GM23338 (cell line): ENCODE measurements at regions not wholly inside any gene's neighbourhood (a gene's known extent, or its start where the extent isn't known, plus 50 kb on each side); places are given as distances from the start of the nearest gene placed in this dataset.

Experiments used
- ATAC-seq: fragments of 200-7000 bp; cut with Tn5 transposase; 3 replicates; pipeline ENCODE4 v1.9.1; 2020
- DNase-seq: peaks from one replicate; pipeline ENCODE4 v3.0.0-alpha.2; 2015; ENCODE audit warnings: low spot score
- H2AFZ ChIP-seq: fragments of 200-600 bp; sonication (generic); 2 replicates; pipeline ENCODE4 v1.8.0; 2016; ENCODE audit warnings: antibody characterized with exemption, mild to moderate bottlenecking, moderate library complexity
- H3F3A ChIP-seq: fragments of 200-600 bp; sonication (generic); replicated peaks from 2 replicates; pipeline ENCODE4 v1.8.0; 2017; ENCODE audit warnings: antibody characterized with exemption, mixed run types, low read depth
- H3K27ac ChIP-seq: fragments of 200-600 bp; sonication (generic); 2 replicates; pipeline ENCODE4 v1.6.1; 2016; ENCODE audit warnings: low read depth
- H3K27me3 ChIP-seq: fragments of 200-600 bp; sonication (generic); 2 replicates; pipeline ENCODE4 v1.8.0; 2016; ENCODE audit warnings: mild to moderate bottlenecking, mixed run types, moderate library complexity; ENCODE audit not compliant: insufficient read depth
- H3K36me3 ChIP-seq: fragments of 200-600 bp; sonication (generic); 2 replicates; pipeline ENCODE4 v1.8.0; 2016; ENCODE audit warnings: mild to moderate bottlenecking; ENCODE audit not compliant: insufficient read depth
- H3K4me1 ChIP-seq: fragments of 200-600 bp; sonication (generic); 2 replicates; pipeline ENCODE4 v1.8.0; 2016; ENCODE audit warnings: mild to moderate bottlenecking, moderate library complexity; ENCODE audit not compliant: insufficient read depth
- H3K4me2 ChIP-seq: fragments of 200-600 bp; sonication (generic); 2 replicates; pipeline ENCODE4 v1.7.1; 2017; ENCODE audit warnings: mixed run types
- H3K4me3 ChIP-seq: fragments of 200-600 bp; sonication (generic); 2 replicates; pipeline ENCODE4 v1.6.1; 2016; ENCODE audit warnings: mixed run types
- H3K79me2 ChIP-seq: fragments of 200-600 bp; sonication (generic); replicated peaks from 2 replicates; pipeline ENCODE4 v1.8.0; 2017; ENCODE audit warnings: mild to moderate bottlenecking; ENCODE audit not compliant: insufficient read depth
- H3K9me2 ChIP-seq: fragments of 200-600 bp; sonication (generic); 2 replicates; pipeline ENCODE4 v1.8.0; 2017; ENCODE audit not compliant: insufficient read depth
- H4K20me1 ChIP-seq: fragments of 200-600 bp; sonication (generic); replicated peaks from 2 replicates; pipeline ENCODE4 v1.8.0; 2017; ENCODE audit warnings: mild to moderate bottlenecking; ENCODE audit not compliant: insufficient read depth
- H3K27ac Mint-ChIP-seq: 2 replicates; pipeline ENCODE4 v1.8.0; 2020; ENCODE audit warnings: inconsistent platforms, mild to moderate bottlenecking, moderate library complexity, mixed read lengths
- H3K27me3 Mint-ChIP-seq: 3 replicates; pipeline ENCODE4 v1.8.0; 2022; ENCODE audit warnings: low read depth, mild to moderate bottlenecking, moderate library complexity, mixed read lengths, inconsistent platforms; ENCODE audit not compliant: insufficient read depth, poor library complexity
- H3K36me3 Mint-ChIP-seq: 3 replicates; pipeline ENCODE4 v1.8.0; 2021; ENCODE audit warnings: low read depth, mild to moderate bottlenecking, inconsistent platforms, moderate library complexity, mixed read lengths
- H3K4me1 Mint-ChIP-seq: 3 replicates; pipeline ENCODE4 v1.8.0; 2020; ENCODE audit warnings: mild to moderate bottlenecking, inconsistent platforms, mixed read lengths
- H3K4me3 Mint-ChIP-seq: 3 replicates; pipeline ENCODE4 v1.8.0; 2021; ENCODE audit warnings: moderate library complexity, mild to moderate bottlenecking, inconsistent platforms, mixed read lengths
- H3K9me3 Mint-ChIP-seq: 3 replicates; pipeline ENCODE4 v1.8.0; 2020; ENCODE audit warnings: moderate library complexity, mild to moderate bottlenecking, inconsistent platforms, mixed read lengths
- CREB1 ChIP-seq: fragments of 250-450 bp; sonication (Bioruptor Pico); IDR thresholded peaks from 2 replicates; pipeline ENCODE4 v1.5.0; 2020; ENCODE audit warnings: low read depth, mild to moderate bottlenecking, moderate library complexity
- EZH2 ChIP-seq: fragments of 200-600 bp; sonication (generic); IDR thresholded peaks from one replicate; pipeline ENCODE4 v1.8.0; 2017; ENCODE audit warnings: antibody characterized with exemption, mild to moderate bottlenecking, low read depth; ENCODE audit not compliant: unreplicated experiment
- JUNB ChIP-seq: IDR thresholded peaks from one replicate; pipeline ENCODE4 v1.6.1; 2016; ENCODE audit warnings: antibody characterized with exemption; ENCODE audit not compliant: unreplicated experiment
- POLR2AphosphoS5 ChIP-seq: IDR thresholded peaks from 2 replicates; pipeline ENCODE4 v1.6.1; 2016; ENCODE audit warnings: antibody characterized with exemption, low read depth
- STAT1 ChIP-seq: IDR thresholded peaks from one replicate; pipeline ENCODE4 v1.6.1; 2016; ENCODE audit warnings: antibody characterized with exemption; ENCODE audit not compliant: unreplicated experiment
- ZNF114 ChIP-seq: fragments of 250-450 bp; sonication (Bioruptor Pico); IDR thresholded peaks from 2 replicates; pipeline ENCODE4 v1.5.0; 2020; ENCODE audit warnings: mild to moderate bottlenecking, moderate library complexity
- ZNF331 ChIP-seq: fragments of 250-450 bp; sonication (Bioruptor Pico); IDR thresholded peaks from 2 replicates; pipeline ENCODE4 v1.5.0; 2020; ENCODE audit warnings: low read depth, mild to moderate bottlenecking, moderate library complexity
- TF ChIP-seq, protein P1 (sequence below): IDR thresholded peaks from 2 replicates; pipeline ENCODE4 v1.6.1; 2016; ENCODE audit warnings: antibody characterized with exemption
- TF ChIP-seq, protein P2 (sequence below): IDR thresholded peaks from one replicate; pipeline ENCODE4 v1.6.1; 2018; ENCODE audit warnings: antibody characterized with exemption; ENCODE audit not compliant: unreplicated experiment
- TF ChIP-seq, protein P3 (sequence below), 2 experiments: fragments of 200-600 bp in 1 of 2; sonication (generic) in 1 of 2; conservative IDR thresholded peaks; 2 replicates each; pipeline versions ENCODE4 v1.5.1 to v1.6.1; 2016 to 2017; ENCODE audit warnings: antibody characterized with exemption in 2 of 2, low read depth in 2 of 2, mild to moderate bottlenecking in 2 of 2, moderate library complexity in 1 of 2

DNA sequence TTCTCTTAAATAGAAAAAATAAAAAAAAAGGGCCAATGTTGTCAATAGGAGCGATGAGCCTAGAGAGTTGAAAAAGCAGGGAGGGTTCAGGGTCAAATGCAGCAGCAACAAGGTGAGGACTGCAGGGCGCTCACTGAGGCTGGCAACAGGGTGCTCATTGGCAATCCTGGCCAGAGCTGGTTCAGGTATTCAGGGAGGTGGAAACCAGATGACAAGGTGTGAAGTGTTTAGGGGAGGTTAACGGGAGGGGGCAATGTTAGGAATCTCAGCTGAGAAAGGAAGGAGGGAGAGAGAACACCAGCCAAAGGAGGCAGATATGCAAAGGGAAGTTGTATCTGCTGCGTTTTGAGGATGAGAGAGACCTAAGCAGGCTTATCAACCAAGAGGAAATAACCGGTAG, 129.8 kb upstream of the DAB1 start:
- H3K27me3 Mint-ChIP-seq = peaks cover 1% of the 10 kb centered on the region
- H3K4me1 Mint-ChIP-seq = peaks cover 15% of the 10 kb centered on the region
- ATAC-seq = peak; percentile 74
- no peaks in the 10 kb centered on the region for H3F3A ChIP-seq
- H3K36me3 Mint-ChIP-seq = no peaks in the 10 kb centered on the region
- H3K4me3 Mint-ChIP-seq = no peak overlapping the region
- no peak overlapping the region for H3K27ac ChIP-seq
- no peaks in the 10 kb centered on the region for H3K27me3 ChIP-seq
- H2AFZ ChIP-seq = no peak overlapping the region
- no peak overlapping the region for H3K4me2 ChIP-seq
- peaks cover 17% of the 10 kb centered on the region for H3K4me1 ChIP-seq
- peak; percentile 48 for DNase-seq
- no peaks in the 10 kb centered on the region for H3K9me3 Mint-ChIP-seq
- TF ChIP-seq, protein P1, sequence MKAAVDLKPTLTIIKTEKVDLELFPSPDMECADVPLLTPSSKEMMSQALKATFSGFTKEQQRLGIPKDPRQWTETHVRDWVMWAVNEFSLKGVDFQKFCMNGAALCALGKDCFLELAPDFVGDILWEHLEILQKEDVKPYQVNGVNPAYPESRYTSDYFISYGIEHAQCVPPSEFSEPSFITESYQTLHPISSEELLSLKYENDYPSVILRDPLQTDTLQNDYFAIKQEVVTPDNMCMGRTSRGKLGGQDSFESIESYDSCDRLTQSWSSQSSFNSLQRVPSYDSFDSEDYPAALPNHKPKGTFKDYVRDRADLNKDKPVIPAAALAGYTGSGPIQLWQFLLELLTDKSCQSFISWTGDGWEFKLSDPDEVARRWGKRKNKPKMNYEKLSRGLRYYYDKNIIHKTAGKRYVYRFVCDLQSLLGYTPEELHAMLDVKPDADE = no peak
- no peaks in the 10 kb centered on the region for H3K79me2 ChIP-seq
- no peak overlapping the region for H3K4me3 ChIP-seq
- no peak overlapping the region for H3K27ac Mint-ChIP-seq
- no peaks in the 10 kb centered on the region for H3K36me3 ChIP-seq
- no peaks in the 10 kb centered on the region for H4K20me1 ChIP-seq
- H3K9me2 ChIP-seq = no peaks in the 10 kb centered on the region

DNA sequence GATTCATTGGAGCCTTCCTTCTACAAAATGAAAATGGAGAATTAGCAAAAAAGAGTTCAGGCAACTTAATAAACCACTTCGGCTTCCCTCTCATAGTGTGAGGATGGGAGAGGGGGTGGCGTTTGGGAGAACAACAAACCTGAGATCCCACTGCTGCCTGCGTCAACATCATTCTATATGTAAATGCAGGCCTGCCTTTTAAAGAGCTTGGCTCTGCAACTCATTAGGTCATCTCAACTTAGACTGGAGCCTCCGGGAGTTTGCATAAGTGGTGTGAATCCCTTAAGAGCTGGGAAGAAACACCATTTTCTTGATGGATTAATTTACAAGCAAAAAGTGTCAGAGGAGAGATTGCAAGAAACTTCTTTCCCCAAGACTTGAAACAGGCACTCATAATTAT, 127.6 kb upstream of the DAB1 start:
- H3K4me1 ChIP-seq = peaks cover 17% of the 10 kb centered on the region
- no peak overlapping the region for H3K27ac Mint-ChIP-seq
- H3K4me3 ChIP-seq = no peak overlapping the region
- H3K9me2 ChIP-seq = no peaks in the 10 kb centered on the region
- H2AFZ ChIP-seq = no peak overlapping the region
- no peak overlapping the region for H3K27ac ChIP-seq
- no peaks in the 10 kb centered on the region for H3K79me2 ChIP-seq
- peaks cover 1% of the 10 kb centered on the region for H3K27me3 Mint-ChIP-seq
- no peaks in the 10 kb centered on the region for H3K27me3 ChIP-seq
- no peaks in the 10 kb centered on the region for H3K36me3 ChIP-seq
- peaks cover 15% of the 10 kb centered on the region for H3K4me1 Mint-ChIP-seq
- H3K36me3 Mint-ChIP-seq = no peaks in the 10 kb centered on the region
- H3F3A ChIP-seq = no peaks in the 10 kb centered on the region
- peak; percentile 48 for DNase-seq
- H3K4me2 ChIP-seq = no peak overlapping the region
- peak; percentile 89 for ATAC-seq
- H3K4me3 Mint-ChIP-seq = no peak overlapping the region
- no peaks in the 10 kb centered on the region for H4K20me1 ChIP-seq
- H3K9me3 Mint-ChIP-seq = no peaks in the 10 kb centered on the region
- no peak for TF ChIP-seq ZNF114 (CRISPR knock-in tag)
- TF ChIP-seq STAT1 = no peak
- TF ChIP-seq, protein P2, sequence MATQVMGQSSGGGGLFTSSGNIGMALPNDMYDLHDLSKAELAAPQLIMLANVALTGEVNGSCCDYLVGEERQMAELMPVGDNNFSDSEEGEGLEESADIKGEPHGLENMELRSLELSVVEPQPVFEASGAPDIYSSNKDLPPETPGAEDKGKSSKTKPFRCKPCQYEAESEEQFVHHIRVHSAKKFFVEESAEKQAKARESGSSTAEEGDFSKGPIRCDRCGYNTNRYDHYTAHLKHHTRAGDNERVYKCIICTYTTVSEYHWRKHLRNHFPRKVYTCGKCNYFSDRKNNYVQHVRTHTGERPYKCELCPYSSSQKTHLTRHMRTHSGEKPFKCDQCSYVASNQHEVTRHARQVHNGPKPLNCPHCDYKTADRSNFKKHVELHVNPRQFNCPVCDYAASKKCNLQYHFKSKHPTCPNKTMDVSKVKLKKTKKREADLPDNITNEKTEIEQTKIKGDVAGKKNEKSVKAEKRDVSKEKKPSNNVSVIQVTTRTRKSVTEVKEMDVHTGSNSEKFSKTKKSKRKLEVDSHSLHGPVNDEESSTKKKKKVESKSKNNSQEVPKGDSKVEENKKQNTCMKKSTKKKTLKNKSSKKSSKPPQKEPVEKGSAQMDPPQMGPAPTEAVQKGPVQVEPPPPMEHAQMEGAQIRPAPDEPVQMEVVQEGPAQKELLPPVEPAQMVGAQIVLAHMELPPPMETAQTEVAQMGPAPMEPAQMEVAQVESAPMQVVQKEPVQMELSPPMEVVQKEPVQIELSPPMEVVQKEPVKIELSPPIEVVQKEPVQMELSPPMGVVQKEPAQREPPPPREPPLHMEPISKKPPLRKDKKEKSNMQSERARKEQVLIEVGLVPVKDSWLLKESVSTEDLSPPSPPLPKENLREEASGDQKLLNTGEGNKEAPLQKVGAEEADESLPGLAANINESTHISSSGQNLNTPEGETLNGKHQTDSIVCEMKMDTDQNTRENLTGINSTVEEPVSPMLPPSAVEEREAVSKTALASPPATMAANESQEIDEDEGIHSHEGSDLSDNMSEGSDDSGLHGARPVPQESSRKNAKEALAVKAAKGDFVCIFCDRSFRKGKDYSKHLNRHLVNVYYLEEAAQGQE = no peak
- no peak for TF ChIP-seq POLR2AphosphoS5
- no peak for TF ChIP-seq ZNF331 (CRISPR knock-in tag)
- TF ChIP-seq, protein P3, sequence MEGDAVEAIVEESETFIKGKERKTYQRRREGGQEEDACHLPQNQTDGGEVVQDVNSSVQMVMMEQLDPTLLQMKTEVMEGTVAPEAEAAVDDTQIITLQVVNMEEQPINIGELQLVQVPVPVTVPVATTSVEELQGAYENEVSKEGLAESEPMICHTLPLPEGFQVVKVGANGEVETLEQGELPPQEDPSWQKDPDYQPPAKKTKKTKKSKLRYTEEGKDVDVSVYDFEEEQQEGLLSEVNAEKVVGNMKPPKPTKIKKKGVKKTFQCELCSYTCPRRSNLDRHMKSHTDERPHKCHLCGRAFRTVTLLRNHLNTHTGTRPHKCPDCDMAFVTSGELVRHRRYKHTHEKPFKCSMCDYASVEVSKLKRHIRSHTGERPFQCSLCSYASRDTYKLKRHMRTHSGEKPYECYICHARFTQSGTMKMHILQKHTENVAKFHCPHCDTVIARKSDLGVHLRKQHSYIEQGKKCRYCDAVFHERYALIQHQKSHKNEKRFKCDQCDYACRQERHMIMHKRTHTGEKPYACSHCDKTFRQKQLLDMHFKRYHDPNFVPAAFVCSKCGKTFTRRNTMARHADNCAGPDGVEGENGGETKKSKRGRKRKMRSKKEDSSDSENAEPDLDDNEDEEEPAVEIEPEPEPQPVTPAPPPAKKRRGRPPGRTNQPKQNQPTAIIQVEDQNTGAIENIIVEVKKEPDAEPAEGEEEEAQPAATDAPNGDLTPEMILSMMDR (conservative IDR thresholded peaks at IDR 0.05; ENCODE audit: low read depth in 2 of 2) = no peak
- no peak for TF ChIP-seq CREB1 (CRISPR knock-in tag)
- TF ChIP-seq JUNB = no peak
- no peak for TF ChIP-seq EZH2
